ENCODE measurements at regions not wholly inside any gene's neighbourhood (a gene's known extent, or its start where the extent isn't known, plus 50 kb on each side); places are given as distances from the start of the nearest gene placed in this dataset.

GRCh38 chr6:8664070-8664469, 228.7 kb upstream of the SLC35B3 start:
- Histone ChIP-seq H3K9me3 (replicated peaks in 1 of 3) (no peaks in the 10 kb centered on the region), H3K36me3 (replicated peaks in 1 of 2) (no peaks in the 10 kb centered on the region), H3K4me1 (replicated peaks in 1 of 2) (no peaks in the 10 kb centered on the region), H3K27ac (no peak overlapping the region), H3K4me3 (no peak overlapping the region), H3K27me3 (no peaks in the 10 kb centered on the region)
- TF ChIP-seq CTCF (IDR thresholded peaks at IDR 0.05) = no peak
- TF ChIP-seq POLR2A (IDR thresholded peaks at IDR 0.05) = no peak
- intact Hi-C loops (cut with DNase I) = no loop called here
- 71 to 88% (median 80%) methylated on average over 3 of the region's 3 CpGs for WGBS, 4 donors
- no peak for DNase-seq

GRCh38 chr6:8659404-8660189, 224.3 kb upstream of the SLC35B3 start:
- TF ChIP-seq POLR2A (IDR thresholded peaks at IDR 0.05) = no peak
- TF ChIP-seq CTCF (IDR thresholded peaks at IDR 0.05) = no peak
- no peaks in the 10 kb centered on the region for H3K36me3 ChIP-seq (replicated peaks in 1 of 2)
- H3K27me3 ChIP-seq = no peaks in the 10 kb centered on the region
- no peak overlapping the region for H3K4me3 ChIP-seq
- DNase-seq = no peak
- WGBS, 4 donors = 82 to 90% (median 89%) methylated on average over 6 of the region's 6 CpGs
- no peak overlapping the region for H3K27ac ChIP-seq
- intact Hi-C loops (cut with DNase I) = no loop called here
- H3K9me3 ChIP-seq (replicated peaks in 1 of 3) = no peaks in the 10 kb centered on the region
- no peaks in the 10 kb centered on the region for H3K4me1 ChIP-seq (replicated peaks in 1 of 2)

DNA sequence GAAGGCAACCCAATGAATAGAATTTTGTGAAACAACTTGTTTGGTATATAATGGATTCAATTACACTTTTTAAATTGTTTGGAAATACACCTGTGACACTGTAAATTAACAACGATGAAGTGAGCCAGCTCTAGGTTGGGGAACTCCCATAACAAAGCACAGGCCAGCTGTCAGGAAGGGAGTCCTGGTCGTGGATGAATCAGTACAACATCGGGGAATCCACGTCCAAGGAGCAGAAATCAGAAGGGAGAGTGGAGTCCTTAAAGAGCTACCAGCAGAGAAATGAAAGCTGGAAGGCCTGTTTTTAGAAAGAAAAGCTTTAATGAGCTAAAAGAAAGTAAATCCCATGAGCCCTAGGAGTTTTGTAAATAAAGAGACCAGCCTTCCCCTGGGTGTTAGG, 223.1 kb upstream of the SLC35B3 start:
- TF ChIP-seq CTCF (IDR thresholded peaks at IDR 0.05) = no peak
- no peak for TF ChIP-seq POLR2A (IDR thresholded peaks at IDR 0.05)
- WGBS, 4 donors = 44 to 61% (median 54%) methylated on average over 4 of the region's 4 CpGs

DNA sequence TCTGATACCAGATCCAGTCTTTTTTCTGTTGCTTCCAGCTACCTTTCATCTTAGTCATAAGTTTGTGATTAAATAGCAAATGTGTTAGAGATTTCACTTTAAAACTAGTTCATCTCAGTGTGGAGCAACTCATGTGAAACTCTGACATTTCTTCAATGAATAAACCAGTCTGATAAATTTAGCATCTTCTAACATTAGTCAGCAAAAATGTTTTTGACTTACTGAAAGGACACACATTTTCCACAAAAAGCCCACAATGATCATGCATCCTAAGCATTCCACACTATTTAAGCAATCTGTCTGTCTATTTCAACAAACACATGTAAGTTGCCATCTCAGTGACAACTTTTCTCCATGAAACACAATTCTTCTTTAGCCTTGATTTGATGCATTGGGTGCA, 222.2 kb upstream of the SLC35B3 start:
- TF ChIP-seq POLR2A (IDR thresholded peaks at IDR 0.05) = no peak
- TF ChIP-seq CTCF (IDR thresholded peaks at IDR 0.05) = no peak
- Histone ChIP-seq H3K4me3 (no peak overlapping the region), H3K27me3 (no peaks in the 10 kb centered on the region), H3K9me3 (replicated peaks in 1 of 3) (no peaks in the 10 kb centered on the region), H3K27ac (no peak overlapping the region), H3K4me1 (replicated peaks in 1 of 2) (no peaks in the 10 kb centered on the region), H3K36me3 (replicated peaks in 1 of 2) (no peaks in the 10 kb centered on the region)
- no peak for DNase-seq
- intact Hi-C loops (cut with DNase I) = no loop called here

More for the DNA sequence above, 223.1 kb upstream of the SLC35B3 start:
- H3K36me3 ChIP-seq (replicated peaks in 1 of 2) = no peaks in the 10 kb centered on the region
- intact Hi-C loops (cut with DNase I) = no loop called here
- DNase-seq = no peak
- H3K4me1 ChIP-seq (replicated peaks in 1 of 2) = no peaks in the 10 kb centered on the region
- no peak overlapping the region for H3K4me3 ChIP-seq
- H3K9me3 ChIP-seq (replicated peaks in 1 of 3) = no peaks in the 10 kb centered on the region
- no peak overlapping the region for H3K27ac ChIP-seq
- no peaks in the 10 kb centered on the region for H3K27me3 ChIP-seq
